HG03039 (cell line): ENCODE measurements at regions not wholly inside any gene's neighbourhood (a gene's known extent, or its start where the extent isn't known, plus 50 kb on each side); places are given as distances from the start of the nearest gene placed in this dataset.
A peak's percentile ranks its signal among the peaks of the same experiment; 100 is the strongest.
"Not testable (repeated sequence)": the region's sequence is repeated elsewhere in the genome, so short reads cannot be mapped to it uniquely, and the experiment has no call there.

ENCODE experiments used
- ATAC-seq: cut with Tn5 transposase; IDR thresholded peaks from one replicate; pipeline ENCODE4 v1.9.1; 2021; ENCODE audit warnings: mild to moderate bottlenecking, moderate library complexity; ENCODE audit not compliant: unreplicated experiment

DNA sequence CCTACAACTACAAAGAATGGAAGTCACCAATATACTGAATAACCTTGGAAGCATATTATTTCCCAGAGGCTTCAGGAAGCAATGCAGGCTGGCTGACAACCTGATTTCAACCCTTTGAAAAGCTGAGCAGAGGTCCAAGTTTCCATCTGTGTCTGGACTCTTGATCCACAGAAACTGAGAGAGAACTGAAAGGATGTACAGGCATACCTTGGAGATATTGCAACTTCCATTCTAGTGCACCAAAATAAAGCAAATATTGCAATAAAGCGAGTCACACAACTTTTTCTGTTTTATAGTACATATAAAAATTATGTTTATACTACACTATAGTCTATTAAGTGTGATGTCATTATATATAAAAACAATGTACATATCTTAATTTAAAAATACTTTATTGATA lies 85.3 kb downstream of the TYW3 start:
- ATAC-seq, result no peak

DNA sequence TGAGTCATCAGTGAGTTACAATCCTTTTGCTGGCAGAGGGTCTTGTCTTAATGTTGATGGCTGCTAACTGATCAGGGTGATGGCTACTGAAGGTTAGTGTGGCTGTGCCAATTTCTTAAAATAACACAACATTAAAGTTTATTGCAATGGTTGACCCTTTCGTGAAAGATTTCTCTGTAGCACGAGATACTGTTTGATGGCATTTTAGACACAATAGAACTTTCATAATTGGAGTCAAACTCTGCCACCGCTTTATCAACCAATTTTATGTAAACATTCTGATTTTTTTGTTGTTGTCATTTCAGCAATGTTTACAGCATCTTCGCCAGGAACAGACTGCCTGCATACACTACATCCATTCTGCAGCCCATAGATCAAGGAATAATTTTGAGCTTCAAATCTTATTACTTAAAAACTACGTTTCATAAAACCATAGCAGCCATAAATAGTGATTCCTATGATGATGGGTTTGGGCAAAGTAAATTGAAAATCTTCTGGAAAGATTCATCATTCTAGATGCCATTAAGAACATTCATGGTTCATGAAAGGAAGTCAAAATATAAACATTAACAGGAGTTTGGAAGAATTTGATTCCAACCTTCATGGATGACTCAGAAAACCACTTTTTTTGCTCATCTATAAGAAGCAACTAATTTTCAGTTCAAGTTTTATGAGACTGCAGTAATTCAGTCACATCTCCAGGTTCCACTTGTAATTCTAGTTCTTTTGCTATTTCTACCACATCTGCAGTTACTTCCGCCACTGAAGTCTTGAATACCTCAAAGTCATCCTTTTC lies 85.9 kb downstream of the TYW3 start:
- ATAC-seq, result no peak

DNA sequence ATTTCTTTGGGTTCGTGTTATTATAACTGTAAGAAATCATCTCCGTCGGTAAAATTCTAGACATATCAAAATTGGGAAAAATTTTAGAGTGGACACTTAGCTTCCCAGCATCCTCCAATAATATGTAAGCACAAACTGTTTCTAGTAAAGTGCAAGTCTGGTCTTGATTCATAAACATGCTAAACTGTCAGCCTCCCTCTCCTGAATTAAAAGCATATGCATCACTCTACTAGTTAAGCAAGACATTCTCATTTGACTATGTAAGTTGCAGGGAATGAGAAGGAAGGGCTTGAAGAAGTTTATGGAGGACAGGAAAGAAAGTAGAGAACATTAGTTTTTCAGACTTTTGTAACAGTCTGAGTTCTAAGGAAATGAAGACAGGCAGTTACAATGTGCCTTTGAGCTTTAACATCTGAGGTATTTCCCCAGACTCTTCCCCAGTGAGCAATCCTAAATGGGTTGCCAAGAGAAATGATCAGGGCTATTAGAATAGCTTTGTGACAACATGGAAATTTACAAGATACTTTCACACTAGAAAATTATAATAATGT lies 90.0 kb downstream of the TYW3 start:
- ATAC-seq, result no peak

DNA sequence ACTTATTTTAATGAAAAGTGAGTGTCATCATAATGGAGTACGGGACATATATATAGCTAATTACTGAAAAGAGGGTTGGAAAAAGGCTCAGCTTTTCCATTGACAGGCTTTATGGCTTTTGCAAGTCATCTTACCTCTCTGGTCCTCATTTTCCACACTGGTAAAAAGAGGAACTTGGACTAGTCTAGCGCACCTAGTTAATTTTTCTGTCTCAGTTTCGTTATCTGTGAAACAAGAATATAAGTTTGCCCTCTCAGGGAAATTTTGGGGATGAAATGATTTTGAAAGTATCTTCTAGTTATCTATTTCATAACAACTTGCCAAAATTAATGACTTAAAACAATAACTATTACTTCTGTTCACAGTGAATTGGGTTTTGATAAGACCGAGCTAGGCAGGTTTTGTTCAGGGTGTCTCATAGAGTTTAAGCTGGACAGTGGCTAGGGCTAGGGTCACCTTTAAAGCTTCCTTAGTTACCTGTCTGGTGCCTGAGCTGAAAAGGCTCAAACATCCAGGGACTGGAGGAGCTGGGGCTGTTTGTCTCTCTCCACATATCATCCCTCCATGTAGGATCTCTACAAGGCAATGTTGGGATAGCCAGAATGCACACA lies 91.7 kb downstream of the TYW3 start:
- ATAC-seq, result peak; percentile 71

DNA sequence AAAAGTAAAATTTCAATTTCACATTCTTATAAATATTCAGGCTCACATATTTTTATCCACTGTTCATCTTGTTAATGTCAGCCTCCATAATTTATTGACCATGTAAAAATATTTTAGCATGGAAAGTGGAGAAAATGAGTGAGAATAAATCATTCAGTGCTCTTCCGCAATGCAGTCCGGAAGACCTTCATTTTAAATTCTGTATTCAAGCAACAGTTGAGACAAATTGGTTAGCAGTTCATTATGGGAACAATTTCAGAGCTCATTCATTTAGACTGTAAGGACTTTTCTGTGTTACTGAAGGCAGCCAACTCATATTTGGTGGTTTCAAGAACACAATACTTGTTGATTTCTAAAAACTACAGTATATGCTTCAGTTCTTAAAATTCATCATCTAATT lies 97.8 kb downstream of the TYW3 start:
- ATAC-seq, result no peak

DNA sequence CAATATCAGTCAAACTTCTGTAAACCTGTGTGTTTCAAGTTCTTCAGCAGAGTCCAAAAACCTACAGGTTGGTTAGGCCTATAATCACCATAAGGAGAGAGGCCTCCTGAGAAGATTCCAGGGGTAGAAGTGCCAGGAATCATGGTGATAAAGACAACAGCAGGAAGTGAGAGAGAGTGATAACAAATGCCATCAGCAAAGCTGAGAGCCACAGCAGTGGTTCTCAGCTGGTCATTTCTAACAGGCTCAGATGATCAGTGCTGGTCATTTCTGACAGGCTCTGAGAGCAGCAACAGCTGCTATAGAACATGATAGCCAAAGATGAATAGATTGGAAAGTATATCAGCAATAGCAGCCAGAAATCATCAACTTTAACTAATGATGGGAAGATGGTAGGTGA lies 101.3 kb downstream of the TYW3 start:
- ATAC-seq, result no peak

DNA sequence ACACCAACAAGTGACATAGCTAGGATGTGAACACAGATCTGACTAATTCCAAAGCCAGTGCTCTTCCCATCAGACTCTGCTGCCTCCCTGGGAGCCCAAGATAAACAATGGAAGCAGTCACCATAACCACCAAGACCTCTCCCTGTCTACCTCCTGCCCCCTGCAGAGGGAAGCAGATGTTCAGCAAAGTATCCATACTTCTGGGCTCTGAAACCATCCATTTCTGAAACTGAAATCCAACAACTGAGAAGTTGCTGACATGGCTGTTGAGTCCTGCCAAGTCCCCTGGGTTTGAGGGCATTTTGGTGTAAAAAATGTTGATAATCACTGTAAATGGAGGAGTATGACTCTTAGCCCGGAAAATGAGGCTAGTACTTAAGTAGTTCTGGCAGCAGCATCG lies 102.1 kb downstream of the TYW3 start:
- no peak for ATAC-seq

DNA sequence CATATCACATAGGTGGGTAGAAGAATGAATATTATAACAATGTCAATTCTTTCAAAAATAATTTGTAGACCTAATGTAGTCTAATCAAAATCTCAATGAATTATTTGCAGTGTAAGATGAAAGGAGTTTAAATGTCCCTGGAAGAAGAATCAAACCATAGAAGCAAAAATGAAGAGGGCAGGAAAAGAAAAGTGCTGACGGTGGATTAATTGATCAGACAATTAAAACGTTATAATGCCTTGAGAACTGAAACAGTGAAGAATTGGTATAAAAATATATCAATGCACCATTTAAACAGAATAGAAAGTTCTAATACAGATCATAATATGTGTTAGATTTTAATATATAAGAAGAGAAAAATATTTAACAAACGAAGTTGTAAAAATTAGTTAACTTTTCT lies 109.8 kb downstream of the TYW3 start:
- no peak for ATAC-seq

DNA sequence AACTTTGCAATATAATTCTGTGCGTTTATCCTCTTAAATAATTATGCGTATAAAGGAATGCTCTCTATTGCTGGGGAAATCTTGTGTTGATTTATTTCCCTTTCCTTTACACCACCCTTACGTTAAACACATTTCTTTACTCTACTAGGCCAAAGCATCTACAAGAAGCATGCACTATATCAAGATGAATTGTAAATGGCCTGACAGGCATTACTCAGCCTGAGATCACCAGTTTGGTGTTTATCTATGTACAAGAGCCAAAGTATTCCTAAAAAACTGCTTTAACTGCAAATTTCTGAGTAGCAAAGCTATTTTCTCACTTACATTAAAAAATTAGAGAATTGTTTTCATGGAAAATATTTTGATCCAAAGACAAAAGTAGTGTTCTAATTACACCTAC lies 114.8 kb downstream of the TYW3 start:
- ATAC-seq, result no peak

DNA sequence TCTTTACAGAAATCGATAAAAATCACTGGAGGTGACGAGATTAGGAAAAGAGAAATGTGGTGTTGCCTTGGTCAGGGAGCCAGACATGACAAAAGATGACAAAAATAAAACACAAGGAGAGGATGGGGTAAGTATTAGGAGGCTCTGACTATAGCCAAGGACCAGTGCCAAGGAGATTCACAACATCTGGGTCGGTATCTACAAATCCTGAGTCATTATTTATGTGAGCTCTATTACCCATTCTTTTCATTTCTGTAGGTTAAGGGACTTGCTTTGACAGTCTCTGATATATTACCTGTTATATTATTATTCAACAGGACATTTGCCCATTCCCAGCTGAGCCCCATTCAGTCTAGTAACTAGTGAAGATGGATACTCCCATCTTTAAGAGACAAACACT lies 120.8 kb downstream of the TYW3 start:
- no peak for ATAC-seq

DNA sequence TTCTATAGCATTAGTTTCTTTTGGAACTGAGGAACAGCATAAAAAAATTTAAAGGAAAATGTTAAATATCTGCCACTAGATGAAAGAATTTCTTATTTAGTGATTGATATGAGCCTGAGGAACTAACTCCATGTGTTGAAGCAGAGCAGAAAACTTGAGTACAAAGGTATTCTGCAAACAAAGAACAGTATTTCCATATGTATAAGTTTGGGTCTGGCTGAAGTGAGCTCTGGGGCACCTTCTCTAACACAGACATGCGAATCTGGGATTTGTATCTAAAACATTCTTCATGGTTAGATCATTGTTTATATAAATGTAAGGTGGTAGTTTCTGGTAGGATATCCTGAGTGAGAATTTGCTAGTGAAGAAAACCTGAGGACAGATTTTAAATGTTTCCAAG lies 123.2 kb downstream of the TYW3 start:
- no peak for ATAC-seq

DNA sequence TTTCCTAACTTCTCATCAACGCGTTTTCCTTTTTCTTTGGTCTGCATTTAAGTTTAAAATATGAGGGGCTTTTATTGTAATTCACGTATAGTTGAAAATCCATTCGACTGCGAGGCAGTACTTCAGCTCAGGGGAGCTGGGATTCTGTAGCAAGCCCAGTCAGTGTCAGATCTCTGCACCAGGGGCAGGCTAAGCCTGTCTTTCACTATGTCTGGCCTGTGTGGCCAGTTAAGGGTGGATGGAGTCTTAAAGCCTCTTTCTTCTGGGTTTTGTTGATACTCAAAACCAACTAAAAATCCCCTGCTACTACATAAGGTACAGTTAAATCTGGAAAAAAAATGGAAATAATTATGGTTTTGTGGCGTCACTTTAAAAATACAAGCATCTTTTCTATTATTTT lies 124.7 kb downstream of the TYW3 start:
- ATAC-seq, result peak; percentile 44

DNA sequence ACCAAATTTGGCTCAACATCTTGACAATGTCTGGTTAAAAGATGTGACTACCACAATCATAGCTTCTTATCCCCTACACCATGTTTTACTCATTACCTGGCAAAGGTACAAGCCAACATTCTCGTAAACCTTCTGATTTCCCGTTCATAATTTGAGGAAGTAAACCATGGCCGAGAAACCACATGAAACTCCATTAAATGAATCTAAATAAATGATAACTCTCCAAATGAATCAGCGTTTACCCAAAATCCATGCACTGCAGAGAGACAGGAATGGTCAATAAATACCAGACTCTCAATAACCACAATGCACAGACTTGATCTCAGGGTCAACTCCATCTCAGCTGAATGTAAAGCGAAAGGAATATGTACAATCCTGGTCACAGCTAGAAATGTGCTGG lies 125.2 kb downstream of the TYW3 start:
- peak; percentile 75 for ATAC-seq

DNA sequence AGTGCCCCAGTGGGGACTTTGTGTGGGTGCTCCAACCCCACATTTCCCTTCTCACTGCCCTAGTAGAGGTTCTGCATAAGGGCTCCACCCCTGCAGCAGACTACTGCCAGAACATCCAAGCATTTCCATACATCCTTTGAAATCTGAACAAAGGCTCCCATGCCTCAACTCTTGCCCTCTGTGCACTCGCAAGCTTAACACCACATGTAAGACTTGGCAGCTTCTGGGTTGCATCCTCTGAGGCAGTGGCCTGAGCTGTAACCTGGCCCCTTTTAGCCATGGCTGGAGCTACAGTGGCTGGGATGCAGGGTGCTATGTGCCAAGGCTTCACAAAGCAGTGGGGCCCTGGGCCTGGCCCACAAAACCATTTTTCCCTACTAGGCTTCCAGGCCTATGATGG lies 128.9 kb downstream of the TYW3 start:
- no peak for ATAC-seq

DNA sequence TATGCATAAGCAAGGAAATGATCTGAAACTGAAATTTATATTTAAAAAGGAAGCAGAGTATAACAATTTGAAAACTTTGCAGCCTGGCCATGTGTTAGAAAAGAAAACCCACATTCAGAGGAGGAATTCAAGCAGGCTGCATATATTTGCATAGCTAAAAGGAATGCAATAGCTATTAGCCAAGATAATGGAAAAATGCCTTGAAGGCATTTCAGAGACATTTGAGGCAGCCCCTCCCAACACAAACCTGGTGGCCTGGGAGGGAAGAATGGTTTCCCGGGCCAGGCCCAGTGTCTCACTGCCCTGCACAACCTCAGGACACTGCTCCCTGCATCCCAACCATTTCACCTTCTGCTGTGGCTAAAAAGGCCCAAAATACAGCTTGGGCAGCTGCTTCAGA lies 136.8 kb downstream of the TYW3 start:
- no peak for ATAC-seq

DNA sequence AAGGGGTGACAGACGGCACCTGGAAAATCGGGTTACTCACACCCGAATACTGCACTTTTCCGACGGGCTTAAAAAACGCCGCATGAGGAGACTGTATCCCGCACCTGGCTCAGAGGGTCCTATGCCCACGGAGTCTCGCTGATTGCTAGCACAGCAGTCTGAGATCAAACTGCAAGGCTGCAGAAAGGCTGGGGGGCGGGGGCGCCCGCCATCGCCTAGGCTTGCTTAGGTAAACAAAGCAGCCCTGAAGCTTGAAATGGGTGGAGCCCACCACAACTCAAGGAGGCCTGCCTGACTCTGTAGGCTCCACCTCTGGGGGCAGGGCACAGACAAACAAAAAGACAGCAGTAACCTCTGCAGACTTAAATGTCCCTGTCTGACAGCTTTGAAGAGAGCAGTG lies 144.4 kb downstream of the TYW3 start:
- ATAC-seq, result not testable (repeated sequence)

DNA sequence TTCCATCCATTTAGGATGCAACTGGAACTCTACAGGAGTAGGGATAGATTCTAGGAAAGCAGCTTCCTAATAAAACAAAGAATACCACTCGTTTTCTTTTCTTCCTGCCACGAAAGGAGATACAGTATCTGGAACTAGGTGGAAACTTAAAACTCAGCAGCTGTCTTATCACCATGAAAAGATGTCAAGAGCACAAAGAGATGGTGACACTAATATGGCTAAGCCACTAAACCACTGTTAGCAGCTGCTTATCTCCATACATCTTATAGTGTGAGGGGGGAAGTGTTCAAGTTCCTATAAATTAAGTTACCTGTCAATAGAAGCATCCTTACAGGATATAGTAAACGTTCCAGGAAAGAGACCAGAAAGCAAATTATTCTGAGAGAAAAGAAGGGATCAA lies 162.5 kb downstream of the TYW3 start:
- ATAC-seq, result no peak

DNA sequence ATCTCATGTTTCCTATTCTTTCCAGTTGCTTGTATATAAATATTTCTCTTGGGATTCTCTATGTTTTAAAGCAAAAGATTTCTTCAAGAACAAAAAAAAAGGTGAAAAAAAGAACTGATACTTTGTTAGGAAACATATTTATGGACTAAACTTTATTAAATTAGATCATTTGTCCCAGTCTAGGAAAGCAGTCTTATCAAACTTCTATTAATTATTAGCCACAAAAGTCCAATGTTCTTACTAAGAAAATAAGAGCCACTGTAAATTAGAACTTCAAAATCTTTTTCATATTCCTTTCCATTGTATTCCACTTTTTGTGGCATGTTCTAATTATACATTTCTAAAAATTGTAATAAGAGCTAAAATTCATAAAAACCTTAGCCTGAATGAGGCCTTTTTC lies 175.2 kb downstream of the TYW3 start:
- no peak for ATAC-seq

DNA sequence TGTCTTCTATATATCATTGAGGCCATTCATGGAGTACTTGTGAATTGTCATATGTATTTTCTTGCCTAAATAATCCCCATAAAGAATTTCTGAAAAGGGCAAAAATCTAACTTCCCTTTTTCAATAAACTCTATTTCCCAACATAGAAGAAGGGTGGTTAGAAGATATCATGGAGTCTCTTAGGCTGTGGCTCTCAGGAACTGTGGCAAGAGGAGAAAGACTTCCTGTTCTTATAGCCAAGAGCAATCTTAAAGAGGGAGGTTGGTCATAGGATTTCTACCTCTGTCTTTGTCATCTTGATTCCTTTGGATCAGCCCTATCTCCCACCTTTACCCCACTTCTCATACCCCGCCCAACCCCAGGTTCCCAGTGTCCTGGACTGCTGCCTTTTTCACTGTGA lies 175.8 kb downstream of the TYW3 start:
- ATAC-seq, result no peak

DNA sequence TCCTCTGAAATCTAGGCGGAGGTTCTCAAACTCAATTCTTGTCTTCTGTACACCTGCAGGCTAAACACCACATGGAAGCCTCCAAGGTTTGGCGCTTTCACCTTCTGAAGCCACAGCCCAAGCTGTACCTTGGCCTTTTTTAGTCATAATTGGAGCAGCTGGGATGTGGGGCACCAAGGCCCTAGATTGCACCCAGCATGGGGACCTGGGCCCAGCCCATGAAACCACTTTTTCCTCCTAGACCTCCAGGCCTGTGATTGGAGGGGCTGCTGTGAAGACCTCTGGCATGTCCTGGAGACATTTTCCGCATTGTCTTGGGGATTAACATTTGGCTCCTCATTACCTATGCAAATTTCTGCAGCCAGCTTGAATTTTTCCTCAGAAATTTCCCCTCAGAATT lies 181.0 kb downstream of the TYW3 start:
- no peak for ATAC-seq

DNA sequence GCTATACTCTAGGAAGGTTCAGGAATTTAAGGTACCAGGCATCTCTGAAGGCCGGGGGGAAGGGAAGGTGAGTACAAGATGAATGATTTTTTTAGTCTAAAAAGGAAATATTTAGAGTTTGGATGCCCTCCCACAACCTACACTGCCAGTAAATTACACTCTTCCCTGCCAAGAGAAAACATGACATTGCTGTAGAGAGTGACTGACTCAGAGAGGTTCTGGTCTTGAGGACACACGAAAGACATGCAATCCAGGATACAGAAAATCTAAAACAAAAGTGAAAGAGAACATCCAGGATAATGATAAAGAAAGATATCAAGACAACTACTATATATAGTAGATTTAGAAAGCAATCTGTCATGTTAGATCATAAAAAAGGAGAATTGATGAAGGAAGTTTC lies 200.5 kb downstream of the TYW3 start:
- no peak for ATAC-seq

DNA sequence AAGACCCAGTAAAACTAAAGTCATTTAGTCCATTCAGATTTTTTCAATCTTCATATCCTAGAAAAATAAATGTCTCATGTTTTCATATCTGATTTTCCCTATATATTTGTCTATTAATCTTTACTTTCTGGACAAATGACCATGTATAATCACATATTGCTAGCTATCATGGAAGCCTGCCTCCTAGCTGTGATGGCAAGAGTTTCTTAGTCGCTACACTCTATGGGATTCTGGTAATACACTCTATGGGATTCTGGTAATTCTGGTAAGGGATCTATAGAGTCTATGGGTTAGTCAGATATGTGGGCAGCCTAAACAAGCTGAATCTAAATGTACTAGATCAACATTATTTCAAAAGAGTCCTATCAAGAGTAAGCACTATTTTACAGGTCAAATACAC lies 198.7 kb upstream of the LHX8 start:
- ATAC-seq, result no peak

DNA sequence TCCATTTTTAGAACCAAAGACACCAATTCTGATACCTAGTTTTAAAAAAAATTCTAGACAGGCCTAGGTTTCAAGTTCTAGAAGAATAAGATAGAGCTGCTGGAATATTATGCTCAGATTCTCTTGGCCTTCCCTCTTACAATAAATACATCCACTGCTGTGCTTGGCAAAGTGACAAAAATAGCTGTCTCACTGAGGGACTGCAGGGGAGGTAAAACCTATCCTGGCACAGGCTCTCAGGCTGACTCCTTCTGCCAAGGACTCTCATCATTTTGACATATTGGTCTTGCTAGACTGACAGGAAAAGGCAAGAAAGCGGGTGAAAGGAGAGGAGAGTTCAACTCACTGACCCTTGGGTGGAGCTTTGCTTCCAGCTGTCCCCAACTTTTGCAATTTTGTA lies 197.0 kb upstream of the LHX8 start:
- ATAC-seq, result no peak
